ENCODE measurements at regions not wholly inside any gene's neighbourhood (a gene's known extent, or its start where the extent isn't known, plus 50 kb on each side); places are given as distances from the start of the nearest gene placed in this dataset.

GRCh38 chr9:81490605-81491331, 198.6 kb downstream of the TLE1 start:
- Histone ChIP-seq H3K9ac (replicated peaks; ENCODE audit: extremely low read depth, insufficient read depth, low read length) (no peak overlapping the region), H3K4me3 (replicated peaks in 1 of 3; ENCODE audit: insufficient read depth in 1 of 3, low read depth in 1 of 3, low read length in 3 of 3) (no peak overlapping the region), H3K4me2 (ENCODE audit: insufficient read depth, low read length) (no peak overlapping the region), H3K9me3 (replicated peaks; ENCODE audit: control insufficient read depth, insufficient read depth, low read length) (no peaks in the 10 kb centered on the region), H4K20me1 (replicated peaks; ENCODE audit: control insufficient read depth, extremely low read depth, insufficient read depth, low read length) (no peaks in the 10 kb centered on the region), H3K4me1 (ENCODE audit: control insufficient read depth, extremely low read depth, insufficient read depth, low read length) (peaks cover 5% of the 10 kb centered on the region), H2AFZ (ENCODE audit: low read depth, low read length) (no peak overlapping the region), H3K9me1 (replicated peaks; ENCODE audit: control insufficient read depth, extremely low read depth, insufficient read depth, low read length) (no peaks in the 10 kb centered on the region), H3K27ac (ENCODE audit: insufficient read depth, low read depth, low read length) (peak overlapping the region; percentile 27), H3K36me3 (ENCODE audit: control insufficient read depth in 2 of 2, extremely low read depth in 1 of 2, insufficient read depth in 2 of 2, low read length in 2 of 2) (no peaks in the 10 kb centered on the region), H3K79me2 (ENCODE audit: control insufficient read depth, insufficient read depth, low read length) (no peaks in the 10 kb centered on the region), H3K27me3 (ENCODE audit: control insufficient read depth in 2 of 2, insufficient read depth in 2 of 2, low read length in 2 of 2) (no peaks in the 10 kb centered on the region)
- no TSS peak for BruUV-seq (replicated peaks)
- intact Hi-C loops (cut with micrococcal nuclease), result loop anchor here (1.0 kb wide), 1 partner anchor 101 kb away; no protein-coding TSS in a partner anchor
- peak; percentile 68 for DNase-seq (ENCODE audit: low read depth, low spot score)
- peak; percentile 93 for FAIRE-seq
- ChIA-PET POLR2A (interaction anchor here (0.5 kb wide), 1 partner anchor 80 kb away, joined by 4 read pairs; no protein-coding TSS in a partner anchor), CTCF (interaction anchor here (1.1 kb wide), 1 partner anchor 181 kb away, joined by 3 read pairs; no protein-coding TSS in a partner anchor)
- no peak for TF ChIP-seq EZH2 (IDR thresholded peaks at IDR 0.05; ENCODE audit: borderline replicate concordance, low read depth, low read length, severe bottlenecking)
- peak; percentile 71 for TF ChIP-seq JUN (IDR thresholded peaks at IDR 0.05; ENCODE audit: borderline replicate concordance, insufficient read depth, insufficient read length, low read depth)
- TF ChIP-seq CTCF (IDR thresholded peaks at IDR 0.05; ENCODE audit: extremely low read depth in 1 of 2, insufficient read depth in 1 of 2, low read depth in 1 of 2, low read length in 2 of 2), result no peak
- TF ChIP-seq FOS (IDR thresholded peaks at IDR 0.05; ENCODE audit: borderline replicate concordance, insufficient read depth, low read length), result peak; percentile 87
- TF ChIP-seq MAX (IDR thresholded peaks at IDR 0.05; ENCODE audit: insufficient read depth, insufficient read length), result no peak
- TF ChIP-seq MYC (IDR thresholded peaks at IDR 0.05; ENCODE audit: low read depth, low read length), result no peak
- no peak for TF ChIP-seq GATA2 (IDR thresholded peaks at IDR 0.05; ENCODE audit: insufficient read depth, insufficient read length, low read depth, low read length)
- dilution Hi-C loops (cut with MboI; ENCODE audit: extremely low pct_ligation_motif_present, low sequenced_read_pairs), result no loop called here
